Transverse colon (tissue), 4 donors: ENCODE measurements at regions not wholly inside any gene's neighbourhood (a gene's known extent, or its start where the extent isn't known, plus 50 kb on each side); places are given as distances from the start of the nearest gene placed in this dataset.

Experiments used
- CTCF ChIP-seq, 5 experiments: fragments of 200-600 bp in 3 of 5; fragments of 450-650 bp in 2 of 5; sonication (generic) in 3 of 5; IDR thresholded peaks; 1 replicate in 2 of 5; 2 replicates in 3 of 5; pipeline ENCODE4 v1.5.1; 2016 to 2017; ENCODE audit warnings: antibody characterized with exemption in 5 of 5, inconsistent platforms in 3 of 5, mild to moderate bottlenecking in 2 of 5, moderate library complexity in 1 of 5
- EP300 ChIP-seq: sonication (generic); formaldehyde crosslinking; IDR thresholded peaks from one replicate; pipeline ENCODE4 v1.6.1; 2017; ENCODE audit warnings: antibody characterized with exemption, low read depth
- POLR2A ChIP-seq: fragments of 450-650 bp; IDR thresholded peaks from one replicate; pipeline ENCODE4 v1.6.1; 2016; ENCODE audit warnings: antibody characterized with exemption, mild to moderate bottlenecking, moderate library complexity
- POLR2AphosphoS5 ChIP-seq, 3 donors: sonication (generic); formaldehyde crosslinking; IDR thresholded peaks; one replicate each; pipeline ENCODE4 v1.6.1; 2016; ENCODE audit warnings: antibody characterized with exemption in 3 of 3

GRCh38 chr7:115359119-115359518 lies 437.2 kb downstream of the MDFIC start:
- TF ChIP-seq POLR2A (no peak), CTCF (IDR thresholded peaks at IDR 0.05) (no peak), POLR2AphosphoS5 (IDR thresholded peaks at IDR 0.05) (no peak), EP300 (no peak)
